Pulmonary artery endothelial cell (primary cell): ENCODE measurements at regions not wholly inside any gene's neighbourhood (a gene's known extent, or its start where the extent isn't known, plus 50 kb on each side); places are given as distances from the start of the nearest gene placed in this dataset.
"Not testable (repeated sequence)": the region's sequence is repeated elsewhere in the genome, so short reads cannot be mapped to it uniquely, and the experiment has no call there.

ENCODE experiments used
- DNase-seq: peaks from one replicate; pipeline ENCODE4 v3.0.0-alpha.2; 2011; ENCODE audit warnings: low read depth, low spot score

DNA sequence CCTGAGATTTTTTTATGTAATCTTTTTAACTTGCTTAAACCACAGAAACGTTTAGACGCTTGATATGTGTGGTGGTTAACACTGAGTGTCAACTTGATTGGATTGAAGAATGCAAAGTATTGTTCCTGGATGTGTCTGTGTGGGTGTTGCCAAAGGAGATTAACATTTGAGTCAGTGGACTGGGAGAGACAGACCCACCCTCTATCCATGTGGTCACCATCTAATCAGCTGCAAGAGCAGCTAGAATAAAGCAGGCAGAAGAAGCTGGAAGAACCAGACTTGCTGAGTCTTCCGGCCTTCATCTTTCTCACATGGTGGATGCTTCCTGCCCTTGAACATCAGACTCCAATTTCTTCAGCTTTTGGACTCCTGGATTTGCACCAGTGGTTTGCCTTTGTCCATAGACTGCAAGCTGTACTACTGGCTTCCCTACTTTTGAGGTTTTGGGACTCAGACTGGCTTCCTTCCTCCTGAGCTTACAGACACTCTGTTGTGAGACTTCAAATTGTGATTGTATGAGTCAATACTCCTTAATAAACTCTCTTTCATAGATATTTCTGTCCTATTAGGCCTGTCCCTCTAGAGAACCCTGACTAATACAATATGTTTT lies 816.0 kb upstream of the CDH9 start:
- no peak for DNase-seq

DNA sequence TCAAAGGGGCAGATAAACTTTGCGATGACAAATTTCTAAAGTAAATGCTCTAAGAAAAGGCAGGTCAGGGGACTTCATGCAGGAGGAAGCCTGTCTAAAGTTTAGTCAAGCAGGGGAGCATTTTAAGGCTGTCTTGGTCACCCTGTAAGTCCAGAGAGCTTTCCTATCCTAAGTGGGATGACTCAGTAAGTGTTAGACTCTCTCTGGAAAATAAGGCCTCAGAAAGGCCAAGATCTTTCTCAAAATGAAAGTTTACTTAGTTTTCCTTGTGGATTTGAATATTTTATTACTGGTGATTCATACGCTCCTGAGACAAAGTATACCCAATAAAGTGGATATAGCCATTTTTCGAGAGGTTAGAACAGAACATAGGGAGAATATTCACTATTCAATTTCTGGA lies 806.9 kb upstream of the CDH9 start:
- DNase-seq, result no peak

DNA sequence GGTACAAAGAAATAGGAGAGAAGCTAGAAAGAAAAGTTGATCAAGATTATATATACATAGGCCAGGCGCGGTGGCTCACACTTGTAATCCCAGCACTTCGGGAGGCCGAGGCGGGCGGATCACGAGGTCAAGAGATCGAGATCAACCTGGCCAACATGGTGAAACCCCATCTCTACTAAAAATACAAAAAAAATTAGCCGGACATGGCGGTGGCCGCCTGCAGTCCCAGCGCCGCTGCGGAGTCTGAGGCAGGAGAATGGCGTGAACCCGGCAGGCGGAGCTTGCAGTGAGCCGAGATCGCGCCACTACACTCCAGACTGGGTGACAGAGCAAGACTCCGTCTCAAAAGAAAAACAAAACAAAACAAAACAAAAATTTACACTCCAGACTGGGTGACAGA lies 798.3 kb upstream of the CDH9 start:
- DNase-seq, result not testable (repeated sequence)

DNA sequence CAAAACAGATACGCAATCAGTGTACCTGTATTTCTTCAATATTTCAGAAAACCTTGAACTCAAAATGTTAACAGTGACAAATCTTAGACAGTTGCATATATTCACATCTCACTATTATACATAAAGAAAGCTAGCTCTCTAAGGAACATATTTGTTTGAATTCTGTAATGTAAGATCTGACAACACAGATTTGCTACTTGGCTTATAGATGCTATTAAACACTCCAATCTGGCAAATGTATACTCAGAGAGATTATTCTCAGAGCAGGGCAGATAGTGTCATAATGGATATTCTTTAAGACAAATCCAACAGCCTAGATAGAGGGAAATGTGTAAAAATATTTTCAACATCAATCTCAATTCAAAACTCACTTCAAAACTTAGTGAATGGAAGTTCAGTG lies 794.5 kb upstream of the CDH9 start:
- DNase-seq, result no peak

DNA sequence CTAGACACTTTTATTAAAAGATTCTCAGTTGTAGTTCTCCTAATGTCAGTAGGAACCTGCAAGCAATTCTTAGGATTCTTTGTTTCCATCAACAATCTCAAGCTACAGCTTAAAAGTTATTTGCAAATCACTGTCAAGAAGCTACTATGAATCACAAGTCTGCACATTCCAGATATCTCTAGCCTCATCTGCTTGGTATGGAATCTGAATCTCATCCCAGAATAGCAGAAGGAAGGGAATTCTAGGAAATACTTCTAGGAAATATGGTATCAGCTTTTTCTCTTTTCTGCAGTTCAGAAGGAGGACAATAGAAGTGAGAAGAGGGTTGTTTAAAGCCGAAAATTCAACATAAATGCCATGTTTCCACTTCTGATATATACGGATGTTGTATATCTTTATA lies 792.2 kb upstream of the CDH9 start:
- DNase-seq, result no peak

DNA sequence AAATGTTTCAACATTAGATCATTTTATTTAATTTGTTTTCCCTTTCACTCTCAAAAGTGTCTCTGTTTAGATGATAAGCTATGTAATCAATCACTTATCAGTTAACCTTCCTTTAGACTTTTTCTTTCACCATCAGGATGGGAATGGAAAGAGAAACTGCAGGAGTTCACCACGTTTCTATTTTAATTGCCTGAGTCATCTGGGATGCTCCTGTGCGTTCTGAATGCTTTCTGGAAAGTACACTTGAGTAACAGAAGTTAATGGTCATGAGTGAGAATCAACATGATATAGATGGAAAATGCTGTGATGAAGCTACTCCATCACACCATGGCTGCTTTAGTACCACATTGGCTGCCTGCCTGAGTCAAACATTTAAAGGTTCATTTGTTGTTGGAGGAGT lies 783.3 kb upstream of the CDH9 start:
- no peak for DNase-seq

DNA sequence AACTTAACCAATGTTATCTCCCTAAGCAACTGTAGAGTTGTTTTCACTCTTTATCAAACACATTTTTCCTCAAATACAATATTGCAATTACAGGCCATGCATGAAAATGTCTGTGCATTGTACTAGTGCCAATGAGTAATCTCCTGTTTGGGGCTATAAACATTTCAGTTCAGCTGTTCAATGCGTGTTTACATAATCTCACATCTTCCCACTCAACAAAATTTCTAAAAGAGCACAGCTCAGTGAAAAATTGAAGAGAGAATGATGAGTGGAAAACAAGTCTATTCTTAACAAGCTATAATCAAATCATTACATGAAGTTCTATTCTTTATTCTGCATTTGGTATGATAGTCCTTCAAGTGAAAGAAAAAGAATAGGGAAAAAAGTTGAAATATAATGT lies 780.5 kb upstream of the CDH9 start:
- DNase-seq, result no peak

DNA sequence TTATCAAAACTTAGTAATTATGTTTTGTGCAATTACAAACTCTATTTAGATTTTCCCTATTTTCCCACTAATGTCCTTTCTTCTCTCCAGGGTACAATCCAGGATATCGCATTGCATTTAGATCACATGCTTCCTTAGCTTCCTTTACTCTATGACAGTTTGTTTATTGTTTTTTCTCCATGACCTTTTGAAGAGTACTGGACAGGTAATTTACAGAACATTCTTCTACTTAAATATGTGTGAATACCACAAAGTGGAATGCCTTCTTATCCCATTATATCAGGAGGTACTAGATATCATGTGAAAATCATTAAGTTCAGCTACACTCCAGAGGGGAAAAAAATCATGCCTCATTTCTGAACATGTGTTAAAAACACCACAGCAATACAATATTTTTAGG lies 776.6 kb upstream of the CDH9 start:
- DNase-seq, result no peak

DNA sequence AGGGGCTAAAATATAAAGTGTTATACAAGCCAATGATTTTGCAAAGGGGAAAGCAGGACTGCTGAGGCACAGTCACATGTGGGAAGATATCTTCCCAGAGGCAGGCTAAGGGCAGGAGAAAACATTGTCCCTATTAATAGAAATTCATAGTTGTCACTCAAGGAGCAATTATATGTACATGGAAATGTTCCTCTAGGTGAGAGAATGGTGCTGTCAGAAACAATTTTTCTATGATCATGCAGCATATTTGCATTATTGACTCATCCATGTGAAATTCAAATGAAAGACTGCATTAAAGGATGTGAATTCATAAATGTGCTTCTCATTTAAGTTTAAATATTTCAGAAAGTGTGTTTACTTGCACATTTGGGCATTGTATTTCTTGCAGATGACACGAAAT lies 775.9 kb upstream of the CDH9 start:
- no peak for DNase-seq

DNA sequence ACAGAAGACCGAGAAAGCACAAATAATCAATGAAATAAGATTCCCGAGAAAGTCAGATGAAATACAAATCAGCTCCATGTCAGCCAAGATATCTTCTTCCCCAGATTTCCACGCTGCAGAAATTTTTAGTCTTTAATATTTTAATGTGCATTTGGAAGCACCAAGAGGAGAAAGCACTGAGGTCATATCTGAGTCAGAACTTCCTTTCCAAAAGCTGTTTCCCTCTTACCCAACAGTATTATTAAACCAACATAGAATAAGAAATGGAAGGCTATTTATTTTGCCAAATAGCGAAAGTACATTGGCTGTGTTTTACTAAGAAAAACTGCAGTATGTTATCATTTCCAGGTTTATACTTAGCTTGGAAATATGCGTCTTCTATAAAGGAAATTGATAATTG lies 772.1 kb upstream of the CDH9 start:
- DNase-seq, result no peak

DNA sequence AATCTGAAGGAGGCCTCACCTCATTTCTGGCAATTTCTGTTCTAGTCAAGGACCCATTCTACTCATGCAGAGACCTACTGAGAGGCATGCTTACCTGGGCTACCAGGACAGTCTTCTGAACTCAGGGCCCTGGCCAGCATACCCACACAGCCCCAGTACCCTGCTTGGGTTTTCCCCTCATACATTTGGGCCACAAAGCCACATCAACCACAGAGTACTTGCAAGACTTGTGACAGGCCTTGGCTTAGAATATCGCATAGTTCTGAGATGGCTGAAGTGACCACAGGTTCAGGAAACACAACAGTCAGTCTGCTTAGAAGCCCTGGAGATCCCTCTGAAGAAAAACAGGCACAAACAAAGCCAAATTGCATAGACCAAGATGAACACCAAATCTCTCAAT lies 758.8 kb upstream of the CDH9 start:
- DNase-seq, result no peak

DNA sequence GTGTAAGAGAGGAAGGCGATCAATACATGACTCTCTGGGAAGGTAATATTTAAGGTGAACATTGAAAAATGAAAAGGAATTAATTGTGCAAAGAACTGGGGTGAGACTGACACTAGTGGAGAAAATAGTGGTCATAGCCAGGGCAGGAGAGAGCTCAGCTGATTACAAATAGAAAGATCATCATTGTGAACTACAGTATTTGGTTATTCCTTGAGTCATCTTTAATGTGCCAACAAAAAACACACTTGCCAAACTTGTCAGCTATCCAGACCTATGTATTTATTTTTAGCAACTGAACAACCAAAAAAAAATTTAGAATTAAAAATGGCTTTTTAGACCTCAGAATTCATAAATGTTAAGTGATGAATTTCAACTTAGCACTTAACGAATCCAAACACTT lies 749.8 kb upstream of the CDH9 start:
- DNase-seq, result no peak

DNA sequence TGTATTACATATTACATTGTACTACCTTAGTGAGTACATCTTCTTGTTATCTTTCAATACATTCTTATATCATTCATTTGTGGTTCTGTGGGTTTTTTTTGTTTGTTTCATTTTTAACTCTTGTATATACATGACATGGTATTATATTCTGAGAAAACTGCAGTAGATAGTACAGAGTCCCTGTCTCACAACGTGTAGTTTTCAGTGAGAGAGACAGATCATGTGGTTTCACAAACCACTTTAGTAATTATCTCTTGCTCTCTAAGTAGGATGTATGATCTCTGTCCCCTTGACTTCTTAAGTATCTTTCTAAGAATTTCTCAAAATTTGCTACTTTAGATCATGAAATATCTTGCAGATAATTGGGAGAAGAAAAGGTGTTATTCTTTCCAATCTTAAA lies 745.9 kb upstream of the CDH9 start:
- no peak for DNase-seq

DNA sequence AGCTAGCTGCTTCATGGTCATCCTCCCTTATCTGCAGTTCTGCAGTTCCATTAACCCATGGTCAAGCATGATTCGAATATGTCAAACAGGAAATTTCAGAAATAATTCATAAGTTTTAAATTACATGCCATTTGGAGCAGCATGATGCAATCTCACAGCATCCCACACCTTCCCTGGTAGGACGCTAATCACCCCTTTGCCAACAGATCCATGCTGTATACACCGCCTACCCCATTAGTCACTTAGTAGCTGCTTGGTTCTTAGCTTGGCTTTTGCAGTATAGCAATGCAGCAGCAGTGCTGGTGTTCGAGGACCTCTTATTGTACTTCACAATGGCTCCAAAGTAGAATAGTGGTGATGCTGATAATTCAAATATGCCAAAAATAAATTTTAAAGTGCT lies 739.7 kb upstream of the CDH9 start:
- no peak for DNase-seq

DNA sequence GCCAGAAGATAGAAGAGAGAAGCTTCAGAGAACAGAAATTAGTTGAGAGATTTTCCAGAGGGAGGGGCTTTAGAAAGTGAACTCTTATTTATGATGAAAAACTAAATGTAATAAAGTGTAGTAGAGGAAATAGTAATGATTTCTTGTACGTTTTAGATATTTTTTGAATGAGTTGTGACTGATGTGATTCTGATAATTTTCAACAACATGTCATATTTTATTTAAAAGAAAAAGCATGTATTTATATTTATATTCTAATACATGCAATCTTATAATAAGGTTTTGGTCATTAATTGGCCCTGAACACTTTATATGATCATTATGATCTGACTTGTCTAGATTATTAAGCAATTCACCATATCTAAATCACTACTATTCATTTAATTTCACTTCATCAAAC lies 735.2 kb upstream of the CDH9 start:
- no peak for DNase-seq

DNA sequence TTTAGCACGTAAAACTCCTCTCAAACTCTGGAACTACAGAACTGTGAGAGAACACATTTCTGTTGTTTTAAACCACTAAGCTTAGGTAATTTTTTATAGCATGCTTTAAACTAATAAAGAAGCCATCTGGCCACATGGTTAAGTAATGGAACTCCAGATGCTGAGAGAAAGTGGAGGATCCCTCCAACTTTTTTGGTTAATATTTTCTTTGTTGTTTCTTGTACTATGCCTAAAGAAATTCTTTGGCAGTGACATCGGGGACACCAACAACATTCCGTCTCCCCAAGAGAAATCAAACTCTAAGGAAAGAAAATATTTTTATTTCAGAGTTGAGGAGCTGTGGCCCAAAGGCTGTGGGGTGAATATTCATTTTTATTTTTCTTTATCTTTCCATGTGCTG lies 734.8 kb upstream of the CDH9 start:
- DNase-seq, result no peak

DNA sequence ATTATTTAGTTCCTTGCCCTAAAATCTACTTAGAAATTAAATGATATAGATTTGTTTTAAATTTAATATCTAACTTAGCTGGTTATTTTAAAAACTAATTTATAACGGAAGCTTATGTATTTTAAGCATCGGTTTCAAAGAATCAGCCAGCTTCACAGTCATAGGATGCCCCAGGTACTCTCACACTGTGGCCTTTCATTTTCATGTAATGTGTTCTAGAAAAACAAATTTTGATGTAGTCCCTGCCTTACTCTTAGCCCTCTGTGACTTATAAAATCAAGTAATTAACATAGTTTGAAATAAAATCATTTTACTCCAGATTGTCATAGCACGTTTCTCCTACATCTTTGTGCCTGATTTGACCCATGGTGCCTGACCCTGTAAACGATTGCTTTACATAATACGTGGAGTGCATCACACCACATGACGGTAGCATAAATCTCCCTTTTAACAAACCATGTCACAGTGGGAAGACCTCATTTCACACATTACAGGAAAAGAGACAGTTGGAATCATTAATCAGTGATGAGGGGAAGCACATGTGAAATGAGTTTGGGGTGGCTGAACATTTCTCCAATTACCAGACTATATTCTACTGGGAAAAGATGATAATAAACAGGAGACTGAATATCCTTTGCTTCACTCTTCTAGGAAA lies 731.5 kb upstream of the CDH9 start:
- no peak for DNase-seq

DNA sequence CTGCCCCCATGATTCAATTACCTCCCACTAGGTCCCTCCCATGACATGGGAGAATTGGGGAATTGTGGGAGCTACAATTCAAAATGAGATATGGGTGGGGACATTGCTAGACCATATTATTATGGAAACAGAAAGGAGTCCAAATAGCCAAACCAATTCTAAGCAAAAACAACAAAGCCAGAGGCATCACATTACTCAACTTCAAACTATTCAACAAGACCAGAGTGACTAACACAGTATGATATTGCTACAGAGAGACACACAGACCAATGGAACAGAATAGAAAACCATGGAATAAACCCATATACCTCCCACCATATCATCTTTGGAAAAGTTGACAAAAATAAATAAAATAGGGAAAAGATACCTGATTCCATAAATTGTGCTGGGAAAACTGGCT lies 710.5 kb upstream of the CDH9 start:
- no peak for DNase-seq

DNA sequence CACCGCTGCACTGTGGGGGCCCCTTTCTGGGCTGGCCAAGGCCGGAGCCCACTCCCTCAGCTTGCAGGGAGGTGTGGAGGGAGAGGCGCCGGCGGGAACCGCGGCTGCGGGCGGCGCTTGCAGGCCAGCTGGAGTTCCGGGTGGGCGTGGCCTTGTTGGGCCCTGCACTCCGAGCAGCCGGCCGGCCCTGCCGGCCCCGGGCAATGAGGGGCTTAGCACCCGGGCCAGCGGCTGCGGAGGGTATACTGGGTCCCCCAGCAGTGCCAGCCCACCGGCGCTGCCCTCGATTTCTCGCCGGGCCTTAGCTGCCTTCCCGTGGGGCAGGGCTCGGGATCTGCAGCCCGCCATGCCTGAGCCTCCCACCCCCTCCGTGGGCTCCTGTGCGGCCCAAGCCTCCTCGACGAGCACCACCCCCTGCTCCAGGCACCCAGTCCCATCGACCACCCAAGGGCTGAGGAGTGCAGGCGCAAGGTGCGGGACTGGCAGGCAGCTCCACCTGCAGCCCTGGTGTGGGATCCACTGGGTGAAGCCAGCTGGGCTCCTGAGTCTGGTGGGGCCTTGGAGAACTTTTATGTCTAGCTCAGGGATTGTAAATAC lies 705.1 kb upstream of the CDH9 start:
- not testable (repeated sequence) for DNase-seq

DNA sequence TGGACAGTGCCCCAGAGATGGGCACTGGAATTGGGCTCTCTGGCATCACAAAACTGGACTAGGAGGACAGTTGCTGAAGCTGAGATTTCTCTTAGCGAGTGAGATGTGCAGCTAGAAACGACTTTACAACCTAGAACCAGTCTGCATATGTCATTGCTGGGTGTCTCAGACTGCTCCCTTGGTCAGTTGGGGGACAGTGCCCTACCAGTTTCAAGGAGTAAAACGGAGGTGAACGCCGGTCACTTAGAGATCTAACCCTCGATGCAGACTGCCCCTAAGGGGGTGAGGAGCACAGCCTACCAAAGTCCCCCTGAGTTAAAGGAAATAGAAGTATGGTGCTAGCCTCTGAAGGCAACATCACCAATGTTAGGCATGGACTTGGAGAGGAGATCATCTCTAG lies 704.4 kb upstream of the CDH9 start:
- DNase-seq, result no peak

DNA sequence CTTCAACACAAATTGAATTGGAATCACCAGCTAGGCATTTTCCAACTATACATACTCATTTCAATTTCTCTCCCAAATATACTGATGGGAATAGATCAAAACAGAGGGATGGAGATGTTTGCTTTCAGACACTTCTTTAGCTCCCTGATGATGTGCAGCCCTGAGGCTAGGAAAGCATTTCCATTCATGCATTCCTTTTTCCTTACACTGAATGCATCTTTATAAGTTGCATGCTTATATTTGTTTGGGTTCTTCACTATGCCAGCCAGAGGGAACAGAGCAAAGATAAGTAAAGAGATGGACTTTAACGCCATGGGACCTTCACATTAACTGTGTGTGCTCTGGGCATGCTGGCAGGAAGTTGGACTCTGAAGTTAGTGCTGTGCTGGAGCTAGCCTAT lies 696.5 kb upstream of the CDH9 start:
- DNase-seq, result no peak

DNA sequence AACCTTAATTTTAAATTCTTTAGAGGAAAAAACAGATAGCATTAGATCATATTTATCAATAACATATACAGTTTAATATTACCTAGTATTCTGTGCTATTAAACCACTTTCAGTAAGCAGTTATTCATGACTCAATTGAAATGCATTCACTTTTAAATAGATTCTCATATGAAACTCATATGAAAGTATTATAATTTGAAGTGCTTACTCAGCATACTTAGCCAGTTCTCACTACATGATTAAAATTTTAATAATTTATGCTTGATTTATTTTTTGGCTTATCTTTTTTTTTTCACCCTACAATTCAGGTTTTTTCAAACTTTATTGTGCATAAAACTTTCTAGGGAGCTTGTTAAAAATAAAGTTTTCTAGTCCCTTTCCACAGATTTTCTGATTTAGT lies 694.9 kb upstream of the CDH9 start:
- no peak for DNase-seq

DNA sequence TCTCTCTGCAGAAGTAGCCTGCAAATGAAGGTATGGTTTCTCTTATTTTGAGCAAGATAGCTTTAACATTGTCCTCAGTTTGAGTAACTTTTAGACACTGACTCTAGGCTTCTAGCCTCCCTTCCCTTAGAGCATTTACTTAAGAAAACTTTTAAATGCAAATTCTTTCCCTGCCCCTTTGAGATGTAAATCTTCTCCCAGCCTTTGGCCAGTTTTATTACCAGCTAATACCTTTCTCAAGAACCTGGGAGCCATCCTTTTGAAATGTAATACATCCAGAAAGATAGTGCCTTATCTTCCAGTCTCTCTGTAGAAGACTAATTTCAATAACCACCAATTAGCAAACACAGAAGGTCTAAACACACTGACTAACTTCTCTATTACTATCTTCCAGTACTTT lies 688.9 kb upstream of the CDH9 start:
- DNase-seq, result no peak

DNA sequence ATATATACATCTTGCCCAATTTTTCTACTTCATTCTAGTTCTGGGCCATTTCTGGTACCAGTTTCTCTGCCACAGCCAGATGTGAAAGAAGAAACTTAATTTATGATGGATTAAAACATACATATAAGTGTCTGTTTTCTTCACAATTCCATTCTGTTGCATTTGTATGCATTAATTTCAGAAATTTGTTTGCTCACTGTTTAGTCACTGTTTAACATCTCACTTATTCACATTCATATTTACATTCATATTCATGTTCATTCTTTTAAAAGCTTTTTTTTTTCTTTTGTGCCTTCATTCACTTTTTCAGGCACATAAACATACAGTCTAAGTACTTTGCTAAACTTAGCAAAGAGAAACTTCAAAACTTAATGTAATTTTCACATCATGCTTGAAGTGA lies 684.0 kb upstream of the CDH9 start:
- DNase-seq, result no peak
